SKM-1 treated with dmso at 0.1 percent for 144 hours (cell line): ENCODE measurements at regions not wholly inside any gene's neighbourhood (a gene's known extent, or its start where the extent isn't known, plus 50 kb on each side); places are given as distances from the start of the nearest gene placed in this dataset.

ENCODE experiments used
- DNase-seq: peaks from one replicate; lab custom pipeline; 2025; ENCODE audit not compliant: unreplicated experiment; lab: John Stamatoyannopoulos, UW

- no peak for DNase-seq
These were observed 600.4 kb upstream of the KLHL29 start for GRCh38 chr2:22784566-22784965.

GRCh38 chr2:22786817-22787216 is 598.2 kb upstream of the KLHL29 start:
- no peak for DNase-seq

- DNase-seq, result no peak
These were observed 597.2 kb upstream of the KLHL29 start for GRCh38 chr2:22787745-22788144.

- no peak for DNase-seq
These were observed 596.1 kb upstream of the KLHL29 start for GRCh38 chr2:22788749-22789327.

- DNase-seq, result no peak
These were observed 589.6 kb upstream of the KLHL29 start for GRCh38 chr2:22795287-22795866.

- no peak for DNase-seq
These were observed 586.6 kb upstream of the KLHL29 start for GRCh38 chr2:22798386-22798785.

GRCh38 chr2:22800412-22800811 is 584.6 kb upstream of the KLHL29 start:
- DNase-seq, result no peak

- DNase-seq, result no peak
These were observed 583.9 kb upstream of the KLHL29 start for GRCh38 chr2:22801071-22801470.

- DNase-seq, result no peak
These were observed 583.0 kb upstream of the KLHL29 start for GRCh38 chr2:22801970-22802369.

- no peak for DNase-seq
These were observed 577.1 kb upstream of the KLHL29 start for GRCh38 chr2:22807872-22808271.

GRCh38 chr2:22810602-22811001 is 574.4 kb upstream of the KLHL29 start:
- no peak for DNase-seq

- DNase-seq, result no peak
These were observed 572.8 kb upstream of the KLHL29 start for GRCh38 chr2:22812065-22812680.

GRCh38 chr2:22817197-22817596 is 567.8 kb upstream of the KLHL29 start:
- no peak for DNase-seq

GRCh38 chr2:22821458-22821857 is 563.5 kb upstream of the KLHL29 start:
- DNase-seq, result no peak

- DNase-seq, result no peak
These were observed 562.1 kb upstream of the KLHL29 start for GRCh38 chr2:22822835-22823234.

- DNase-seq, result no peak
These were observed 560.4 kb upstream of the KLHL29 start for GRCh38 chr2:22824618-22825017.

- no peak for DNase-seq
These were observed 558.3 kb upstream of the KLHL29 start for GRCh38 chr2:22826703-22827102.

GRCh38 chr2:22829791-22830190 is 555.2 kb upstream of the KLHL29 start:
- no peak for DNase-seq

GRCh38 chr2:22832196-22832595 is 552.8 kb upstream of the KLHL29 start:
- no peak for DNase-seq

GRCh38 chr2:22838461-22838860 is 546.5 kb upstream of the KLHL29 start:
- no peak for DNase-seq

GRCh38 chr2:22842205-22842869 is 542.6 kb upstream of the KLHL29 start:
- DNase-seq, result no peak

GRCh38 chr2:22843919-22844537 is 541.0 kb upstream of the KLHL29 start:
- DNase-seq, result no peak
